DND-41 (cell line): ENCODE measurements at regions not wholly inside any gene's neighbourhood (a gene's known extent, or its start where the extent isn't known, plus 50 kb on each side); places are given as distances from the start of the nearest gene placed in this dataset.

Experiments used
- CTCF ChIP-seq: IDR thresholded peaks from 2 replicates; pipeline ENCODE4 v1.5.1; 2012; ENCODE audit warnings: borderline replicate concordance, low read length, moderate library complexity, mild to moderate bottlenecking; ENCODE audit not compliant: poor library complexity, severe bottlenecking; ENCODE audit errors: extremely low read depth
- EZH2 ChIP-seq: IDR thresholded peaks from 3 replicates; pipeline ENCODE4 v1.6.1; 2012; ENCODE audit warnings: borderline replicate concordance, low read depth, mild to moderate bottlenecking, moderate library complexity, low read length, inconsistent platforms; ENCODE audit not compliant: severe bottlenecking

DNA sequence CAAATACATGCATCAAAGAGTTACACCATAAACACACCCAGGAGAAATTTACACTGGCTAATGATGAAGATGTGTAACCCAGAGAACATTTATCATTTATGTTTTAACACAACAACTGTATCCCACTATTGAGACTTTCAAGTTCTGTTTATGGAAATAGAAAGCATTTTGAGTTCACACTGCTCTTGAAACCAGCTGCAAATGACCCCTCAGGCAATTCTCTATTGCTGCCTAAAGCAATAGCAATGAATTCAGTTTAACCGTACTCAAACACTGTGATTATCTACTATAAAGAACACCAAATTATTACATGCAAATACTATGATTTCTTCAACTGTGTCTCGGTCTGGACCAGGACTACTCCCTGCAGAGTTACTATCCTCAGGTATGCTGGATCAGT, 452.7 kb upstream of the NRXN1 start:
- TF ChIP-seq CTCF (no peak), EZH2 (no peak)
